Activated T-cell treated with anti-CD3 and anti-CD28 coated beads, Interleukin-2, amount 50 U/mL, for 72 hours (primary cell): ENCODE measurements at regions not wholly inside any gene's neighbourhood (a gene's known extent, or its start where the extent isn't known, plus 50 kb on each side); places are given as distances from the start of the nearest gene placed in this dataset.
"Not testable (repeated sequence)": the region's sequence is repeated elsewhere in the genome, so short reads cannot be mapped to it uniquely, and the experiment has no call there.

Experiments
- ATAC-seq, 2 donors: fragments of 150-1000 bp; cut with Tn5 transposase; replicated peaks in 1 of 2; 2 replicates each; pipeline ENCODE4 v1.10.0; 2021; ENCODE audit warnings: moderate library complexity in 2 of 2, mild to moderate bottlenecking in 1 of 2
- DNase-seq, 2 donors: peaks; one replicate each; pipeline ENCODE4 v3.0.0; 2021 to 2022; ENCODE audit warnings: mixed read lengths in 1 of 2
- H3K27ac Mint-ChIP-seq: one replicate; pipeline ENCODE4 v1.8.0; 2022; ENCODE audit warnings: mild to moderate bottlenecking, moderate library complexity, mixed read lengths
- H3K27me3 Mint-ChIP-seq: one replicate; pipeline ENCODE4 v1.8.0; 2022; ENCODE audit warnings: low read depth, mixed read lengths
- H3K36me3 Mint-ChIP-seq, 2 donors: one replicate each; pipeline ENCODE4 v1.8.0; 2022; ENCODE audit warnings: mixed read lengths in 2 of 2, mild to moderate bottlenecking in 1 of 2; ENCODE audit not compliant: insufficient read depth in 2 of 2
- H3K4me1 Mint-ChIP-seq: one replicate; pipeline ENCODE4 v1.8.0; 2022; ENCODE audit warnings: low read depth, mixed read lengths
- H3K4me3 Mint-ChIP-seq, 2 donors: one replicate each; pipeline ENCODE4 v1.8.0; 2022; ENCODE audit warnings: mild to moderate bottlenecking in 2 of 2, mixed read lengths in 2 of 2, moderate library complexity in 2 of 2
- H3K9me3 Mint-ChIP-seq, 2 donors: one replicate each; pipeline ENCODE4 v1.8.0; 2022; ENCODE audit warnings: mixed read lengths in 2 of 2

DNA sequence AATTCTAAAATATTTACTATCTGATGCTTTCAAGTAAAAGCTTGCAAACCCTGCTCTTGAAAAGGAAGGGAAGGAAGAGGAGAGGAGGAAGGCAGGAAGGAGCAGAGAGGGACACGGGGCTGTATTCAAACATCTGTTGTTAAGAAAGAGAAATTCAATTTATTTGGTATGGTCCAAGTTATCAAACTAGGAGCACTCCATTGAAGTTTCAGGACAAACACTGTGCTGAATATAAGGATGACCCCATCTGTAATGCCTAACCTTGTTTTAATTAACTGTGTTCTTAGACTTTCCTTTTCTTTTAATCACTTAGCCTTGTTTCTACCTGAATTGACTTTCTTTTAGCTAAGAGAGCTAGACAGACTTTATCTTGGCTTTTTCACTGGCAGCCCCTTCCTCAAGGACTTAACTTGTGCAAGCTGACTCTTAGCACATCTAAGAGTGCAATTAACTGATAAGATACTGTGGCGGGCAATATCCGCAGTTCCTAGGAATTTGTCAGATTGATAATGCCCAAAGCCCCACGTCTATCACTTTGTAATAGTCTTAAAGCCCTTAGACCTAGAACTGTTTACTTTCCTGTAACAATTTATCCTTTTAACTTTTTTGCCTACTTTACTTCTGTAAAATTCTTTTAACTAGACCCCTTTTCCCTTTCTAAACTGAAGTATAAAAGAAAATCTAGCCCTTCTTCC, 123.2 kb upstream of the KRTAP5-11 start:
- H3K36me3 Mint-ChIP-seq, H3K4me1 Mint-ChIP-seq, DNase-seq, H3K4me3 Mint-ChIP-seq, H3K9me3 Mint-ChIP-seq, H3K27ac Mint-ChIP-seq, H3K27me3 Mint-ChIP-seq, ATAC-seq: not testable (repeated sequence)

DNA sequence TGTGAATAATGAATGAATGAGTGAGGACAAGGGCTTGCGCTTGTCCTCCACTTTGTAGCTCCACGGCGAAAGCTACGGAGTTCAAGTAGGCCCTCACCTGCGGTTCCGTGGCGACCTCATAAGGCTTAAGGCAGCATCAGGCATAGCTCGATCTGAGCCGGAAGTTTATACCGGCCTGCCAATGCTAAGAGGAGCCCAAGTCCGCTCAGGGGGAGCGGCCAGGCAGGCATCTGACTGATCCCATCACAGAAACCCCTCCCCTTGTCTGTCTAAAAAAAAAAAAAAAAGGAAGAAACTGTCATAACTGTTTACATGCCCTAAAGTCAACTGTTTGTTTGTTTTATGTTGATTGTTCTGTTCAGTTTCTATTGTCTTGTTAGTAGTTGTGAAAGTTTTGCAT, 124.4 kb upstream of the KRTAP5-11 start:
- not testable (repeated sequence) for H3K27ac Mint-ChIP-seq

GRCh38 chr11:71709541-71709940, 123.5 kb upstream of the DEFB108B start:
- ATAC-seq, DNase-seq, H3K4me1 Mint-ChIP-seq, H3K36me3 Mint-ChIP-seq, H3K27ac Mint-ChIP-seq, H3K27me3 Mint-ChIP-seq, H3K4me3 Mint-ChIP-seq, H3K9me3 Mint-ChIP-seq: not testable (repeated sequence)

More for the DNA sequence above, 124.4 kb upstream of the KRTAP5-11 start:
- H3K4me3 Mint-ChIP-seq, H3K9me3 Mint-ChIP-seq, H3K27me3 Mint-ChIP-seq, H3K36me3 Mint-ChIP-seq, DNase-seq, H3K4me1 Mint-ChIP-seq, ATAC-seq: not testable (repeated sequence)

DNA sequence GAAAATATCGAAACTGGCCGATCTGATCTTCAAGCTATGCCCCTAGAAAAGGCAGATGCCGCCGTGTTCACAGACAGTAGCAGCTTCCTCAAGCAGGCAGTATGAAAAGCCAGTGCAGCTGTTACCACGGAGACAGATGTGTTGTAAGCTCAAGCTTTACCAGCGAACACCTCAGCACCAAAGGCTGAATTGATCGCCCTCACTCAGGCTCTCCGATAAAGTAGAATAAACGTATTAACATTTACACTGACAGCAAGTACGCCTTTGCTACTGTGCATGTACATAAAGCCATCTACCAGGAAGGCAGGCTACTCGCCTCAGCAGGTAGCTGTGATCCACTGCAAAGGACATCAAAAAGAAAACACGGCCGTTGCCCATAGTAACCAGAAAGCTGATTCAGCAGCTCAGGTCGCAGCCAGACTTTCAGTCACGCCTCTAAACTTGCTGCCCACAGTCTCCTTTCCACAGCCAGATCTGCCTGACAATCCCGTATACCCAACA, 122.8 kb upstream of the DEFB108B start:
- not testable (repeated sequence) for H3K4me3 Mint-ChIP-seq, H3K36me3 Mint-ChIP-seq, H3K27me3 Mint-ChIP-seq, H3K9me3 Mint-ChIP-seq, ATAC-seq, H3K4me1 Mint-ChIP-seq, H3K27ac Mint-ChIP-seq
- peak; percentile 2 to 36 for DNase-seq

- not testable (repeated sequence) for H3K27ac Mint-ChIP-seq, H3K4me3 Mint-ChIP-seq, ATAC-seq, H3K9me3 Mint-ChIP-seq, DNase-seq, H3K4me1 Mint-ChIP-seq, H3K36me3 Mint-ChIP-seq, H3K27me3 Mint-ChIP-seq
These were observed 122.2 kb upstream of the DEFB108B start for GRCh38 chr11:71710701-71711385.

DNA sequence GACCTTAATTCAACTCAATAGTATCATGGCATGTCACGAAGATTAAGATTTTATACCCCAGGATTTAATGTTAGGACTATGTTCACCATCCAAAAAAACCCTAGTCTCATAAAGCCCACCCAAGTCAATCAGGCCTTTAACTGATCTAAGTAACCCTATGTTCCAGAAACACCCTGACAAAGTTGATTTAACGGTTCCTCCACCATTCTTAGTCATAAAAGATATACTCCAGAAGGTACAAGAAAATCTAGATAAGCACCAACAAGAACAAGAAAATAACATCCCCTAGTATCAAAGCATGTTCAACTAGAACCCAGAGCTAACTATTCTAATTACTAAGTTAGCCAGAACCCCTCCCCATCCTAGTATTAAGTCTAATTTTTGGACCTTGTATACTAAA, 120.7 kb upstream of the DEFB108B start:
- not testable (repeated sequence) for DNase-seq, H3K9me3 Mint-ChIP-seq, H3K4me1 Mint-ChIP-seq, ATAC-seq, H3K36me3 Mint-ChIP-seq, H3K4me3 Mint-ChIP-seq, H3K27me3 Mint-ChIP-seq, H3K27ac Mint-ChIP-seq

DNA sequence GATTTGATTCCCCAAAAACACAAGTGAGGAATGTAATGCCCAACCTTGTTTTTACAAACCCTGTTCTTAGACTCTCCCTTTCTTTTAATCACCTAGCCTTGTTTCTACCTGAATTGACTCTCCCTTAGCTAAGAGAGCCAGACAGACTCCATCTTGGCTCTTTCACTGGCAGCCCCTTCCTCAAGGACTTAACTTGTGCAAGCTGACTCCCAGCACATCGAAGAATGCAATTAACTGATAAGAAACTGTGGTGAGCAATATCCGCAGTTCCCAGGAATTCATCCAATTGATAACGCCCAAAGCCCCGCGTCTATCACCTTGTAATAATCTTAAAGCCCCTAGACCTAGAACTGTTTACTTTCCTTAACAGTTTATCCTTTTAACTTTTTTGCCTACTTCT, 120.2 kb upstream of the DEFB108B start:
- H3K27ac Mint-ChIP-seq, H3K4me3 Mint-ChIP-seq, ATAC-seq, H3K9me3 Mint-ChIP-seq, DNase-seq, H3K27me3 Mint-ChIP-seq, H3K4me1 Mint-ChIP-seq, H3K36me3 Mint-ChIP-seq: not testable (repeated sequence)

DNA sequence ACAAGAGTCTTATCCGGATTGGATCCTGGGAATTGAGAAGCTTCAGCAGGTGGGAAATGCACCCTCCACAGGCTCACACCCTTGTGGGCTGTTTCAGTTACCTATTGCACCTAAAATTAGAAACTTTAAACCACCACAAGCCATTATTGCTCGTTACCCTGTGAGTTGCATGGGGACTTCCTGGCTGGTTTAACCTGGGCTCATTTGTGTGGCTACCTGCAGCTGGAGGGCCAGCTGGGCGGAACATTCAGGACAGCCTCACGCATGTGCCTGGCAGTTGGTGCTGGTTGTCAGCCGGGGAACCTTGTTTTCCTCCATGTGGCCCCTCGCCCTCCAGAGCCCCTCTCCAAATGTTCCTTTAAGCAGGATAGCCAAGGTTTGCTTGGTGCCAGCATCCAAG, 118.5 kb upstream of the DEFB108B start:
- ATAC-seq, H3K4me3 Mint-ChIP-seq, H3K36me3 Mint-ChIP-seq, H3K9me3 Mint-ChIP-seq, DNase-seq, H3K27me3 Mint-ChIP-seq, H3K4me1 Mint-ChIP-seq, H3K27ac Mint-ChIP-seq: not testable (repeated sequence)

DNA sequence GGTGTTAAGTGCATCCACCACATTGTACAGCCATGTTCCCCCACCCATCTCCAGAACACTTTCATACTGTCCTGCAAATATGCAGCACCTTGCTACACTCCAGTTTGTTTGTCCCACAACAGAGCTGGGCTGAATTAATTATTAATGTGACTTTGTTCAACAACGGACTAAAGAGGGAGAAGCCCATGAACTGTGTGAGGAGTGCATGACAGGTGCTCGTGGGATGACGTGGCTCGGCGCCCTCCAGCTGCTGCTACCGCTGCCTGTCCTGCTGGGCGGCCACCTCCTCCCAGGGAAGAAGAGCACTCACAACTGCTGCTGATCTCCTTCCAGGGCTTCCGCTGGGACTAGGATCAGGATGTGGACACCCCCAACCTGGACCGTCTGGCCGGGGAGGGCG, 111.2 kb upstream of the DEFB108B start:
- DNase-seq, ATAC-seq, H3K27ac Mint-ChIP-seq, H3K4me3 Mint-ChIP-seq, H3K36me3 Mint-ChIP-seq, H3K4me1 Mint-ChIP-seq, H3K9me3 Mint-ChIP-seq: not testable (repeated sequence)
- peaks cover 29% of the 10 kb centered on the region for H3K27me3 Mint-ChIP-seq

DNA sequence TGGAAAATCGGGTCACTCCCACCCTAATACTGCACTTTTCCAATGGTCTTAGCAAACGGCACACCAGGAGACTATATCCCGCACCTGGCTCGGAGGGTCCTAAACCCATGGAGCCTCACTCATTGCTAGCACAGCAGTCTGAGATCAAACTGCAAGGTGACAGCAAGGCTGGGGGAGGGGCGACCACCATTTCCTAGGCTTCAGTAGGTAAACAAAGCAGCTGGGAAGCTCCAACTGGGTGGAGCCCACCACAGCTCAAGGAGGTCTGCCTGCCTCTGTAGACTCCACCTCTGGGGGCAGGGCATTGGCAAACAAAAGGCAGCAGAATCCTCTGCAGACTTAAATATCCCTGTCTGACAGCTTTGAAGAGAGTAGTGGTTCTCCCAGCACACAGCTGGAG, 109.0 kb upstream of the DEFB108B start:
- not testable (repeated sequence) for H3K9me3 Mint-ChIP-seq, H3K27ac Mint-ChIP-seq, H3K4me3 Mint-ChIP-seq, H3K36me3 Mint-ChIP-seq, ATAC-seq, DNase-seq, H3K4me1 Mint-ChIP-seq
- peaks cover 44% of the 10 kb centered on the region for H3K27me3 Mint-ChIP-seq

DNA sequence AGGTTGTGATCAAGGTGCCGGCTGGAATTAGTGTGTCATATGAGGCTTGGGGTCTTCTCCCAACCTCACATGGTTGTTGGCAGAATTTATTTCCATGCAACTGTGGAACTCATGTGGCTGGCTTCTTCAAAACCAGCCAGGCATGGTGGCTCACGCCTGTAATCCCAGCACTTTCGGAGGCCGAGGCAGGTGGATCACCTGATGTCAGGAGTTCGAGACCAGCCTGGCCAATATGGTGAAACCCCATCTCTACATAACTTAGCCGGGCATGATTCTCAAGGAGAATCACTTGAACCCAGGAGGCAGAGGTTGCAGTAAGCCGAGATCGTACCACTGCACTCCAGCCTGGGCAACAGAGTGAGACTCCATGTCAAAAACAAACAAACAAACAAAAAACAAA, 102.3 kb upstream of the DEFB108B start:
- H3K4me1 Mint-ChIP-seq, ATAC-seq, H3K36me3 Mint-ChIP-seq, H3K27ac Mint-ChIP-seq, DNase-seq, H3K4me3 Mint-ChIP-seq, H3K9me3 Mint-ChIP-seq: not testable (repeated sequence)
- peaks cover 30% of the 10 kb centered on the region for H3K27me3 Mint-ChIP-seq

- ATAC-seq, H3K9me3 Mint-ChIP-seq, H3K27ac Mint-ChIP-seq, H3K4me3 Mint-ChIP-seq, H3K4me1 Mint-ChIP-seq, H3K36me3 Mint-ChIP-seq: not testable (repeated sequence)
- peaks cover 27% of the 10 kb centered on the region for H3K27me3 Mint-ChIP-seq
- DNase-seq, result peak; percentile 5 to 34
These were observed 98.6 kb upstream of the DEFB108B start for GRCh38 chr11:71734368-71734767.

GRCh38 chr11:71738317-71738716, 94.7 kb upstream of the DEFB108B start:
- ATAC-seq, H3K4me1 Mint-ChIP-seq: not testable (repeated sequence)

DNA sequence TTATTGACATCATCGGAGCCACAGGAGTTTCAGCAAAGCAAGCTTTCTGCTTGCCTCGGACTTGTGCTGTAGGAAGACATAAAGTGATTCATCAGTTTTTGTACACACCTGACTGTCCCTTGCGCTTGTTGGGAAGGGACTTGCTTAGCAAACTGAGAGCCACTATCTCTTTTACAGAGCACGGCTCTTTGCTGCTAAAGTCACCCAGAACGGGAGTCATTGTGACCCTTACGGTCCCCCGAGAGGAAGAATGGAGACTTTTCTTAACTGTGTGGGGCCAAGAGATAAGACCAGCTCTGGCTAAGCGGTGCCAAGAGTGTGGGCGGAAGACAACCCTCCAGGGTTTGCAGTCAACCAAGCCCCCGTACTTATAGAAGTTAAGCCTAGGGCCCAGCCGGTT, 89.6 kb upstream of the DEFB108B start:
- H3K4me1 Mint-ChIP-seq, H3K4me3 Mint-ChIP-seq, DNase-seq, H3K9me3 Mint-ChIP-seq, H3K36me3 Mint-ChIP-seq, H3K27ac Mint-ChIP-seq, ATAC-seq: not testable (repeated sequence)
- peaks cover 51% of the 10 kb centered on the region for H3K27me3 Mint-ChIP-seq

More at GRCh38 chr11:71738317-71738716, 94.7 kb upstream of the DEFB108B start:
- not testable (repeated sequence) for H3K4me3 Mint-ChIP-seq, H3K27ac Mint-ChIP-seq, H3K9me3 Mint-ChIP-seq, DNase-seq, H3K36me3 Mint-ChIP-seq
- peaks cover 55% of the 10 kb centered on the region for H3K27me3 Mint-ChIP-seq
